HAP-1 (cell line): ENCODE measurements at regions not wholly inside any gene's neighbourhood (a gene's known extent, or its start where the extent isn't known, plus 50 kb on each side); places are given as distances from the start of the nearest gene placed in this dataset.

Experiments
- DNase-seq, 2 experiments: peaks; one replicate each; pipeline ENCODE4 v3.0.0-alpha.2; 2016 to 2020; ENCODE audit warnings: low spot score in 2 of 2
- H3K27me3 ChIP-seq: fragments of 250-450 bp; sonication (Bioruptor Pico); 2 replicates; pipeline ENCODE4 v1.5.1; 2020; ENCODE audit warnings: low read depth, mild to moderate bottlenecking, moderate library complexity
- H3K36me3 ChIP-seq: fragments of 250-450 bp; sonication (Bioruptor Pico); replicated peaks from 2 replicates; pipeline ENCODE4 v1.5.1; 2020; ENCODE audit warnings: mild to moderate bottlenecking
- H3K4me1 ChIP-seq: fragments of 250-450 bp; sonication (Bioruptor Pico); 2 replicates; pipeline ENCODE4 v1.5.1; 2020; ENCODE audit warnings: mild to moderate bottlenecking
- H3K4me3 ChIP-seq: fragments of 250-450 bp; sonication (Bioruptor Pico); 2 replicates; pipeline ENCODE4 v1.5.1; 2020; ENCODE audit warnings: mild to moderate bottlenecking, moderate library complexity
- H3K9me3 ChIP-seq: fragments of 250-450 bp; sonication (Bioruptor Pico); 2 replicates; pipeline ENCODE4 v1.5.1; 2020; ENCODE audit warnings: mild to moderate bottlenecking, moderate library complexity
- in situ Hi-C: fragments of 300-500 bp; cut with MboI; formaldehyde crosslinking; loops from 3 replicates; pipeline ENCODE4 v1.14.3; 2020; ENCODE audit warnings: low sequenced_read_pairs, inconsistent platforms, mixed read lengths

DNA sequence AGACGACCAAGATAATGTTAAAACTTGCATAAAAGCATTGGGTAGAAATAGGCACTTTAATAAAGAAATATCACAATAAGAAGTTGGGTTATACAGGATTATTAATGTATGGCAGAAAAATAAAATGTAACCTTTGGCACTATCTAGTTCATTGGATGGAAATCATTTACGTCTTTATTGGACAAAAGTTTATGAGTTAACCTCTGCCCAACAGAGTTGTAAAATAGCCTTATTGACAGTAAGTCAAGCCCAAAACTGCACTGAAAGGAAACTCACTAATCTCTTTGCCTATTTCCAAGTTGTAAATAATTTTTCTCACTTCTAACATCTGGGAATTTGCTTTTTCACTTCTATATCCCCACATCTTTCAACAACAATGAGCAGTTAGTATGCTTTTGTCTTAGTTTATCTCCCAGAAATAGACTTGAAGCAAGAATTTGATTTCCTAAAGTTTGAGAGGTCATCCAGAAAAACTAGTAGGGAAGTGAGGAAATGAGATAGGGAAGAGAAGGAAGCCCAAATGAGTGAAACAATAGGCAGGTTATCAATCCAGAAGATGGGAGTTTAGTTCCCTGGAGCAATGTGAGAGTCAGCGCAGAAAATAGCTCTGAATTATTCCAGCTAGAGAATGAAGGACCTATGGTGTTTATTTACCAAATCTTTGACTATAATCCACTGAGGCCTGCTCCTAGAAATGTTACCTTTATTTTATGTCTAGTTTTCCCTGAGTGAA lies 434.8 kb downstream of the CCER1 start:
- no peak for DNase-seq
- in situ Hi-C loops: no loop called here
- H3K4me1 ChIP-seq: no peaks in the 10 kb centered on the region
- H3K9me3 ChIP-seq: no peaks in the 10 kb centered on the region
- H3K27me3 ChIP-seq: no peaks in the 10 kb centered on the region
- H3K4me3 ChIP-seq: no peak overlapping the region
- no peaks in the 10 kb centered on the region for H3K36me3 ChIP-seq

DNA sequence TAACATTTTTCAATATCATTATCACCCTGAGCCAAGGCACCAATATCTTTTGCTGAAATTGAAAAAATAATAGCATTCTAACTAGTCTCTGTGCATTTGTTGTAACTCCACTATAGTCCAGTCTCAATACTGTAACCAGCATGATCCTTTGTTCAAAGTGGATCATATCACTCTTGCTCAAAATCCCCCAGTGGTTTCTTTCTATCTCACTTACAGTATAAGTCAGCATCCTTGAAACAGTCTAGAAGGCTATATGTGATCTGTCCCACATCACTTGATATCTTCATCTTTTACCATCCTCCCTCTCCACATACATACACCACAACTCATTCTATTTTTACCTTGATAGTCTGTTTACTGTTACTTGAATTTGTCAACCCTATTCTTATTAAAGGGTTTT lies 435.7 kb downstream of the CCER1 start:
- Histone ChIP-seq H3K9me3 (no peaks in the 10 kb centered on the region), H3K36me3 (no peaks in the 10 kb centered on the region), H3K4me3 (no peak overlapping the region), H3K4me1 (no peaks in the 10 kb centered on the region), H3K27me3 (no peaks in the 10 kb centered on the region)
- DNase-seq: no peak
- in situ Hi-C loops: no loop called here

- Histone ChIP-seq H3K27me3 (no peaks in the 10 kb centered on the region), H3K4me1 (no peaks in the 10 kb centered on the region), H3K9me3 (no peaks in the 10 kb centered on the region), H3K36me3 (no peaks in the 10 kb centered on the region), H3K4me3 (no peak overlapping the region)
- in situ Hi-C loops: no loop called here
- DNase-seq: no peak
Observed at GRCh38 chr12:90515199-90516175, 439.5 kb downstream of the CCER1 start.

DNA sequence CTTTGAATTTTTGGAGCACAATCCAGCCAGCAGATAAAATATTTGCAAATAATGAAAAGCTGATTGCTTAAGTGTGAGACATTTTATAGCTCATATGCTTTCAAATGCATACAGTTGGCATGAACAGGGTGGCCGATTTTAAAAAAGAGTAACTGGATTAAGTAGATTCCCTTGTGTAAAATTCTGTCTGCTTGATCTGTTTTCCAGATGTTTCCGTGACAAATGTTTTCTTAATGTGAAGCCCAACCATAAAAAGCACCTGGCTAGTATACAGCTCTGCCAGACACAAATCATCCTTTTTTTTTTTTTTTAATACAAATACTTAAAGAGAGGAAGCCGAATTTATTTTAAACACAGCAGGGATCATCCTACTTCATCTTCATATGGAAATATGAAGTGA lies 440.7 kb downstream of the CCER1 start:
- DNase-seq: no peak
- no peaks in the 10 kb centered on the region for H3K27me3 ChIP-seq
- in situ Hi-C loops: no loop called here
- H3K9me3 ChIP-seq: no peaks in the 10 kb centered on the region
- no peaks in the 10 kb centered on the region for H3K4me1 ChIP-seq
- H3K4me3 ChIP-seq: no peak overlapping the region
- H3K36me3 ChIP-seq: no peaks in the 10 kb centered on the region

- no peaks in the 10 kb centered on the region for H3K9me3 ChIP-seq
- in situ Hi-C loops: no loop called here
- H3K27me3 ChIP-seq: no peaks in the 10 kb centered on the region
- DNase-seq: no peak
- no peaks in the 10 kb centered on the region for H3K36me3 ChIP-seq
- H3K4me1 ChIP-seq: no peaks in the 10 kb centered on the region
- no peak overlapping the region for H3K4me3 ChIP-seq
Observed at GRCh38 chr12:90512518-90512917, 442.5 kb downstream of the CCER1 start.

DNA sequence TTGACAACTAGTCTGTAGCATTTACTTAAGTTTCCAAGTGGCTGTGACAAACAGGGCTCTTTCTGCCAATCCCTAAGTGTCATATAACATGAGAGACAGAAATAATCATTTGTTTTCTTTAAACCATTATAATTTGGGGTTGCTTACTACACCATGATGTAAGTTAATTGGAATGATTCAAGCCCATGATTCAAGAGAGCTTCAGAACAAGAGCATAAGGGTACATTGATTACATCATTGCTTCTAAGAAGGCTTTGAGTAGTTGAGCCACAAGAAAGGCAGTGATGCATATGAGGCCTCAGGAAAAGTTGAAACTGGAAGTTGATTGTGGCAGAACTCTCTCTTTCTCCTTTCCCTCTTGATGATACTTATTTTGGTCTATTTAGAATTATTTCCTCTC lies 444.0 kb downstream of the CCER1 start:
- Histone ChIP-seq H3K27me3 (no peaks in the 10 kb centered on the region), H3K4me3 (no peak overlapping the region), H3K9me3 (no peaks in the 10 kb centered on the region), H3K36me3 (no peaks in the 10 kb centered on the region), H3K4me1 (no peaks in the 10 kb centered on the region)
- DNase-seq: no peak
- in situ Hi-C loops: no loop called here

DNA sequence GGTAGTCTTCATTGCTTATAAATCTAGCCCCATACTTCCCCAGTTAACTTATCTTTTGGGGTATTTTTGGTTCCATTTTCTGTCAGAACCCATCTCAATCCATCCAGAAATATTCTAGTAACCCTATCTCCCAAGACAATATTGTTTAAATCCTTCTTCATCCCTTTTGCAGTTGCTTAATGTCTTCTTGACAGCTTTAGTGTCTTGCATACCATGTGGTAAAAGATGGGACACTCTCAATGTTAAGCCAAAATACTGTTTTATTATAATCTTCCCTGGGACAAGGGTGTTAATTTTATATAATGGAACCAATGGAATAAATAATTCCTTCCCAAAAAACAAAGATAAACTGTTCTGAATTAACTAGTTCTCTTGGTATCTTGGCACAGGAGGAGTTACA lies 450.2 kb downstream of the CCER1 start:
- Histone ChIP-seq H3K4me3 (no peak overlapping the region), H3K27me3 (no peaks in the 10 kb centered on the region), H3K9me3 (no peaks in the 10 kb centered on the region), H3K36me3 (no peaks in the 10 kb centered on the region), H3K4me1 (no peaks in the 10 kb centered on the region)
- no peak for DNase-seq
- in situ Hi-C loops: no loop called here

GRCh38 chr12:90502070-90502469 lies 452.9 kb downstream of the CCER1 start:
- in situ Hi-C loops: no loop called here
- no peaks in the 10 kb centered on the region for H3K36me3 ChIP-seq
- H3K4me3 ChIP-seq: no peak overlapping the region
- no peaks in the 10 kb centered on the region for H3K4me1 ChIP-seq
- H3K9me3 ChIP-seq: no peaks in the 10 kb centered on the region
- DNase-seq: no peak
- no peaks in the 10 kb centered on the region for H3K27me3 ChIP-seq

DNA sequence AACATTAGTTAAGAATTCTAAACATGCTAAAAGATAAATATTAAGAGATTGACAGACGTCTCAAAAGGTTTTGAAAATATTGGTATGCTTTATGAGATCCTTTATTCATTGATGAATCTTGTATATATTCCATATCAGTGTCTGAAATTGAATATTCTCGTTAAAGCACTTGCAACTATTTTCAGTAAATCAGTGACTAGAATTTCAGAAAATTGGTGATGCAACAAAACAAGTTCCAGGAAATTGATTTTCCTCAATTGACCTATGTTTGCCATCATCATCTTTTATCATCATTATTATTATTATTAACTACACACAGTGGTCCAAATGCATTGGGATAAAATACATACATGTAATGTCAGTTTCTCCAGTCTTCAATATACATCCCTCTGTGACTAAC lies 453.6 kb downstream of the CCER1 start:
- Histone ChIP-seq H3K4me1 (no peaks in the 10 kb centered on the region), H3K27me3 (no peaks in the 10 kb centered on the region), H3K36me3 (no peaks in the 10 kb centered on the region), H3K9me3 (no peaks in the 10 kb centered on the region), H3K4me3 (no peak overlapping the region)
- in situ Hi-C loops: no loop called here
- no peak for DNase-seq

DNA sequence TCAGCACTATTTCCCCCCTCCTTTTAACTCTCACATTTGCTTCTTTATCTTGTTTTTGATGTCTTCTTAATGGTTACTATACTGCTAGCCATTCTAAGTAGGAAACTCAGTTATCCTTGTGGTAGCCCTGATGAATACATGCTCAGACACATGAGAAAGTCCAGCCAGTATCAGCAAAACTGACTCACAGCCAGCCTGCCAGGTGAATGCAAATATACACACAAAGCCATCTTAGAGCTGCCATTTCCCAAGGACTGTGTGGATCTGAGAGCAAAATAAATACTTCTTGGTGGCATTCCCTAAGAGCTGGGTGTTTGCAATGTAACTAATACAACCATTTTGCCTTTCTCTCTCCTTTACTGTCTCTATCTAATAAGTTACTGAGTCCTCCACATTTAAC lies 455.2 kb downstream of the CCER1 start:
- H3K4me3 ChIP-seq: no peak overlapping the region
- in situ Hi-C loops: no loop called here

DNA sequence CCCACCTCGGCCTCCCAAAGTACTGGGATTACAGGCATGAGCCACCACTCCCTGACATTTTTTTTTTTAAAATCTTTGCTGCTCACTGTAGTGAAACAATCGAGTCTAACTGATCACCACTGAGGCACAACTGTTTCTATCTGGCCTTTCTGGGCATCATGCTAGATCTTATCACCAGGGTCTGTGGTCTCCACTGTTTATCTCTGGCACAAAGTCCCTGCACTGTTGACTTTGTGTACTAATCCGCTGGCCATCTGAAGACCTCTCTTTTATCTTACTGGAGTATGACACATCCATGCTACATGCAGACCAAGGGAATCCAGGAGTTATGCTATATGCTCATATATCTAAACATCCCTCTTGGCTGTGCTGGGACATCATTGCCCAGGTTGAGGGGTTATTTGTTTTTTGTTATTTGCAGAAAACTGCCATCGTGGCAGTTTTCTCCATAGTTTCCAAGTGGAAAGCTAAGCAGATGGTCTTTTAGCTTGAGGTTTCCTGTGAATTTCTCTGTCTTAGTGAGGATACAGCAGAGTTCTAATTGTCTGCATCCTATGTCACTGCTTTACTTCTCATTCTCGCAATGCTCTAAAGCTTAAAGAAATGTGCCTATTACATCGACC lies 456.9 kb downstream of the CCER1 start:
- Histone ChIP-seq H3K36me3 (no peaks in the 10 kb centered on the region), H3K4me3 (no peak overlapping the region), H3K4me1 (no peaks in the 10 kb centered on the region), H3K9me3 (no peaks in the 10 kb centered on the region), H3K27me3 (no peaks in the 10 kb centered on the region)
- in situ Hi-C loops: no loop called here
- no peak for DNase-seq

More for the DNA sequence above, 455.2 kb downstream of the CCER1 start:
- no peaks in the 10 kb centered on the region for H3K9me3 ChIP-seq
- no peak for DNase-seq
- H3K4me1 ChIP-seq: no peaks in the 10 kb centered on the region
- H3K27me3 ChIP-seq: no peaks in the 10 kb centered on the region
- H3K36me3 ChIP-seq: no peaks in the 10 kb centered on the region

GRCh38 chr12:90490355-90490754 lies 464.6 kb downstream of the CCER1 start:
- in situ Hi-C loops: no loop called here

DNA sequence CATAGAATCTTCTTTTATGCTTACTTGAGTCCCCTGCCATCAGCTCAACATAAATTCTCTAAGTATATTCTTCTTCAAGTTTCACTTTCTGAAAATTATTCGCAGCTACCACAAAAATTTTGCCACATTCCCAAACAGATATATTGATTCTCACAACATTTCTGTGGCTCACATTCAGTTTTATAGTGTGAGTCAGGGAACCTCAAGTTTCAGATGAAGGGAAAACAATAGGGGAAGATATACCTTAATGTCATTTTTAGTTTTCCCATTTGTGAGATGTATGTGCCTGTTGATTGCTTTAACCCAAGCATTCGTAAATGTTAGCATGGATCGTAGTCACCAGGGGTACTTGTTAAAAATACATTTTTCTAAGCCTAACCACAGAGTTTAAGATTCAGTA lies 465.8 kb downstream of the CCER1 start:
- in situ Hi-C loops: no loop called here
- H3K9me3 ChIP-seq: no peaks in the 10 kb centered on the region
- DNase-seq: no peak
- no peak overlapping the region for H3K4me3 ChIP-seq
- no peaks in the 10 kb centered on the region for H3K4me1 ChIP-seq
- no peaks in the 10 kb centered on the region for H3K36me3 ChIP-seq
- no peaks in the 10 kb centered on the region for H3K27me3 ChIP-seq

More at GRCh38 chr12:90490355-90490754, 464.6 kb downstream of the CCER1 start:
- no peak for DNase-seq
- Histone ChIP-seq H3K36me3 (no peaks in the 10 kb centered on the region), H3K27me3 (no peaks in the 10 kb centered on the region), H3K4me3 (no peak overlapping the region), H3K4me1 (no peaks in the 10 kb centered on the region), H3K9me3 (no peaks in the 10 kb centered on the region)

GRCh38 chr12:90485560-90485959 lies 469.4 kb downstream of the CCER1 start:
- Histone ChIP-seq H3K4me3 (no peak overlapping the region), H3K36me3 (no peaks in the 10 kb centered on the region), H3K4me1 (no peaks in the 10 kb centered on the region), H3K9me3 (no peaks in the 10 kb centered on the region), H3K27me3 (no peaks in the 10 kb centered on the region)
- DNase-seq: no peak
- in situ Hi-C loops: no loop called here
